ENCODE measurements at regions not wholly inside any gene's neighbourhood (a gene's known extent, or its start where the extent isn't known, plus 50 kb on each side); places are given as distances from the start of the nearest gene placed in this dataset.

DNA sequence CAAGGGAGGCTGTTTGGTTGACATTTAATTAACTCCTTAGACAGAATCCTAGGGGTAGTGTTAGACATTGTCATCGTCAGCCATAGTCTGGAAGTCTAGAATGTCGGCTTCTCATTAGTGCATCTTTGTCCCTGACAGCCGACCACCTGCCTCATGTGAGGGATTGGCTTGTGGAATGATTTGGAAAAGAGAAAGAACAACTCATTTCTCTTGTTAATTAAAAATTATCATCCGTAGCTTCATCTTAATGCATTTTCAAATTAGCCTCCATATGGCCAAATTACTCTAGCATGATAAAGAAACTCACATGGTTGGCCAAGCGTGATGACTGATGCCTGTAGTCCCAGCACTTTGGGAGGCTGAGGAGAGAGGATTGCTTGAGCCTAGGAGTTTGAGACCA is 97.7 kb upstream of the PARD3 start:
- TF ChIP-seq, protein P1, sequence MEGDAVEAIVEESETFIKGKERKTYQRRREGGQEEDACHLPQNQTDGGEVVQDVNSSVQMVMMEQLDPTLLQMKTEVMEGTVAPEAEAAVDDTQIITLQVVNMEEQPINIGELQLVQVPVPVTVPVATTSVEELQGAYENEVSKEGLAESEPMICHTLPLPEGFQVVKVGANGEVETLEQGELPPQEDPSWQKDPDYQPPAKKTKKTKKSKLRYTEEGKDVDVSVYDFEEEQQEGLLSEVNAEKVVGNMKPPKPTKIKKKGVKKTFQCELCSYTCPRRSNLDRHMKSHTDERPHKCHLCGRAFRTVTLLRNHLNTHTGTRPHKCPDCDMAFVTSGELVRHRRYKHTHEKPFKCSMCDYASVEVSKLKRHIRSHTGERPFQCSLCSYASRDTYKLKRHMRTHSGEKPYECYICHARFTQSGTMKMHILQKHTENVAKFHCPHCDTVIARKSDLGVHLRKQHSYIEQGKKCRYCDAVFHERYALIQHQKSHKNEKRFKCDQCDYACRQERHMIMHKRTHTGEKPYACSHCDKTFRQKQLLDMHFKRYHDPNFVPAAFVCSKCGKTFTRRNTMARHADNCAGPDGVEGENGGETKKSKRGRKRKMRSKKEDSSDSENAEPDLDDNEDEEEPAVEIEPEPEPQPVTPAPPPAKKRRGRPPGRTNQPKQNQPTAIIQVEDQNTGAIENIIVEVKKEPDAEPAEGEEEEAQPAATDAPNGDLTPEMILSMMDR (IDR thresholded peaks at IDR 0.05): no peak
- TF ChIP-seq POLR2AphosphoS5 (IDR thresholded peaks at IDR 0.05; ENCODE audit: low read depth, low read length) (no peak), TCF7L2 (IDR thresholded peaks at IDR 0.05; ENCODE audit: low read depth, low read length) (no peak), SIN3A (IDR thresholded peaks at IDR 0.05; ENCODE audit: borderline replicate concordance, insufficient read depth, low read depth, low read length) (no peak)
